ENCODE measurements at regions not wholly inside any gene's neighbourhood (a gene's known extent, or its start where the extent isn't known, plus 50 kb on each side); places are given as distances from the start of the nearest gene placed in this dataset.

GRCh38 chr14:38122241-38122640 lies 85.5 kb upstream of the SSTR1 start:
- DNase-seq: no peak

- no peak for DNase-seq
These were observed 83.2 kb upstream of the SSTR1 start for GRCh38 chr14:38124506-38124905.

GRCh38 chr14:38125481-38126037 lies 82.1 kb upstream of the SSTR1 start:
- no peak for DNase-seq

GRCh38 chr14:38127356-38127755 lies 80.3 kb upstream of the SSTR1 start:
- DNase-seq: no peak

GRCh38 chr14:38127784-38128183 lies 79.9 kb upstream of the SSTR1 start:
- no peak for DNase-seq

- DNase-seq: no peak
These were observed 79.1 kb upstream of the SSTR1 start for GRCh38 chr14:38128640-38129039.

- no peak for DNase-seq
These were observed 78.5 kb upstream of the SSTR1 start for GRCh38 chr14:38129192-38129591.

GRCh38 chr14:38129705-38130104 lies 78.0 kb upstream of the SSTR1 start:
- DNase-seq: no peak

GRCh38 chr14:38134416-38135030 lies 73.2 kb upstream of the SSTR1 start:
- DNase-seq: no peak

GRCh38 chr14:38135106-38135867 lies 72.4 kb upstream of the SSTR1 start:
- no peak for DNase-seq

- DNase-seq: no peak
These were observed 70.7 kb upstream of the SSTR1 start for GRCh38 chr14:38137005-38137404.

- DNase-seq: no peak
These were observed 69.1 kb upstream of the SSTR1 start for GRCh38 chr14:38138473-38139138.

- DNase-seq: no peak
These were observed 67.8 kb upstream of the SSTR1 start for GRCh38 chr14:38139926-38140325.

GRCh38 chr14:38143170-38143569 lies 64.5 kb upstream of the SSTR1 start:
- DNase-seq: no peak

GRCh38 chr14:38143659-38144505 lies 63.8 kb upstream of the SSTR1 start:
- no peak for DNase-seq

GRCh38 chr14:38145142-38145541 lies 62.6 kb upstream of the SSTR1 start:
- no peak for DNase-seq

GRCh38 chr14:38150075-38150474 lies 57.6 kb upstream of the SSTR1 start:
- DNase-seq: no peak
